Testis (tissue), 2 donors: ENCODE measurements at regions not wholly inside any gene's neighbourhood (a gene's known extent, or its start where the extent isn't known, plus 50 kb on each side); places are given as distances from the start of the nearest gene placed in this dataset.

Experiments used
- POLR2A ChIP-seq: fragments of 450-650 bp; IDR thresholded peaks from one replicate; pipeline ENCODE4 v1.6.1; 2017; ENCODE audit warnings: antibody characterized with exemption, mild to moderate bottlenecking, moderate library complexity
- TF ChIP-seq, protein P1 (sequence below), 3 experiments: fragments of 450-650 bp in 2 of 3; fragments of 200-600 bp in 1 of 3; sonication (generic) in 1 of 3; IDR thresholded peaks; one replicate each; pipeline ENCODE4 v1.5.1; 2016 to 2019; ENCODE audit warnings: antibody characterized with exemption in 3 of 3, mild to moderate bottlenecking in 2 of 3, moderate library complexity in 1 of 3

DNA sequence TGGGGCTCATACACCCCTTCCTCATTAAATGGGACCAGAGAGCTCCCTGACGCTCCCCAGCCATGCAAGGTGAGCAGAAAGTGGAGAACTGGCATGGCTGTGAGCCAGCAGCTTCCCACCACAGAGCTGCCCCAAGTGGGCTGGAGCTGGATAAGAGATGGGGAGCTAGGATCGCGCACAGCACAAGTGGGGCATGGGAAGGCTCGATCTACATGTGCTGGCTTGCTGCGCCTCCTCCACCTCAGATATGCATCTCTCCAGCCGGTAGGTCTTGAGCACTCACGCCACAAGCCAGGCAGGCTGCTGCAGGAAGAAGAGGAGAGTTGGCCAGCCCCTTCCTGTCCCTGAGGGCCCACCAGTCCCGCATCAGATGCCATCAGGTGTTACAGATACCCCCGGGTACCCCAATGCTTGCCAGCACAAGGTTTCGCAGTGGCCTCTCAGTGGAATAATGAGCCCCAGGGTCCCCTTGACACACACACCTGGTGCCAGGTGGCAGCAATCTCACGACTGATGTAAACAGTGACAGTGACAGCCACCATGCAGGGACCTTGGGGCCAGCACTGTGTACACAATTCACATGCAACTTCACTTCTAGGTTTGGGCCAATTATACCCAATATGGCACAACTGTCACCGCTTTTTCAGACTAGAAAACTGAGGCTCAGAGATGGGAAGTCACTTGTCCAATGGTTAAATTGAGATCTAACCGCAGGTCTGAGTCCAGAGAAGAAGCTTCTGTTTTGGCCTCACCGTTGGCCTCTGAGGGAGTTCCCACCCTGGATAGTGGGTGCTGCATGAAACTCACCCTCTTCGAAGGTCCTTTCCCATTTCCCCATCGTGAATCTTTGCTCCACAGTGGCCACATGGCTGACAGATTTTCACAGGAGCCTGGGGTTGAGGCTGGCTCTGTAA lies 79.3 kb downstream of the OAT start:
- TF ChIP-seq, protein P1, sequence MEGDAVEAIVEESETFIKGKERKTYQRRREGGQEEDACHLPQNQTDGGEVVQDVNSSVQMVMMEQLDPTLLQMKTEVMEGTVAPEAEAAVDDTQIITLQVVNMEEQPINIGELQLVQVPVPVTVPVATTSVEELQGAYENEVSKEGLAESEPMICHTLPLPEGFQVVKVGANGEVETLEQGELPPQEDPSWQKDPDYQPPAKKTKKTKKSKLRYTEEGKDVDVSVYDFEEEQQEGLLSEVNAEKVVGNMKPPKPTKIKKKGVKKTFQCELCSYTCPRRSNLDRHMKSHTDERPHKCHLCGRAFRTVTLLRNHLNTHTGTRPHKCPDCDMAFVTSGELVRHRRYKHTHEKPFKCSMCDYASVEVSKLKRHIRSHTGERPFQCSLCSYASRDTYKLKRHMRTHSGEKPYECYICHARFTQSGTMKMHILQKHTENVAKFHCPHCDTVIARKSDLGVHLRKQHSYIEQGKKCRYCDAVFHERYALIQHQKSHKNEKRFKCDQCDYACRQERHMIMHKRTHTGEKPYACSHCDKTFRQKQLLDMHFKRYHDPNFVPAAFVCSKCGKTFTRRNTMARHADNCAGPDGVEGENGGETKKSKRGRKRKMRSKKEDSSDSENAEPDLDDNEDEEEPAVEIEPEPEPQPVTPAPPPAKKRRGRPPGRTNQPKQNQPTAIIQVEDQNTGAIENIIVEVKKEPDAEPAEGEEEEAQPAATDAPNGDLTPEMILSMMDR (IDR thresholded peaks at IDR 0.05) = no peak
- no peak for TF ChIP-seq POLR2A
